ENCODE measurements at regions not wholly inside any gene's neighbourhood (a gene's known extent, or its start where the extent isn't known, plus 50 kb on each side); places are given as distances from the start of the nearest gene placed in this dataset.

DNA sequence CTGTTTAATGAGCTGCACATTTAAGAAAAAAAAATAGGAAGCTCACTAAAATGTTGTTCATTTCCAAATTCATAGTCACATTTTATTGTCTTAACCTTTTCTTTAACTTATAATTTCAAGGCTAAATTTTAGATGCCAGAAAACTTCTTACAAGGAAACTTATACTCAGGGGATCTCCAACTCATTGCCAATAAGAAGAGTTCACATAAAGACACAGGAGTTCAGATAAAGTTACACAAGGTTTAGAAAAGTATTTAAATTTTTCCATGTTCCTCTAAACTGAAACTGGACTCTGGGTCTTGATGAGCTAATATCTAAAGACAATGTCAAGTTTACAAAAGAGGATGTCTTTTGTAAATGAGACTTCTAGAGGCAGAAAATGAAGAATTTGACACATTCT is 190.7 kb upstream of the KCNJ16 start:
- TF ChIP-seq, protein P1, sequence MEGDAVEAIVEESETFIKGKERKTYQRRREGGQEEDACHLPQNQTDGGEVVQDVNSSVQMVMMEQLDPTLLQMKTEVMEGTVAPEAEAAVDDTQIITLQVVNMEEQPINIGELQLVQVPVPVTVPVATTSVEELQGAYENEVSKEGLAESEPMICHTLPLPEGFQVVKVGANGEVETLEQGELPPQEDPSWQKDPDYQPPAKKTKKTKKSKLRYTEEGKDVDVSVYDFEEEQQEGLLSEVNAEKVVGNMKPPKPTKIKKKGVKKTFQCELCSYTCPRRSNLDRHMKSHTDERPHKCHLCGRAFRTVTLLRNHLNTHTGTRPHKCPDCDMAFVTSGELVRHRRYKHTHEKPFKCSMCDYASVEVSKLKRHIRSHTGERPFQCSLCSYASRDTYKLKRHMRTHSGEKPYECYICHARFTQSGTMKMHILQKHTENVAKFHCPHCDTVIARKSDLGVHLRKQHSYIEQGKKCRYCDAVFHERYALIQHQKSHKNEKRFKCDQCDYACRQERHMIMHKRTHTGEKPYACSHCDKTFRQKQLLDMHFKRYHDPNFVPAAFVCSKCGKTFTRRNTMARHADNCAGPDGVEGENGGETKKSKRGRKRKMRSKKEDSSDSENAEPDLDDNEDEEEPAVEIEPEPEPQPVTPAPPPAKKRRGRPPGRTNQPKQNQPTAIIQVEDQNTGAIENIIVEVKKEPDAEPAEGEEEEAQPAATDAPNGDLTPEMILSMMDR (IDR thresholded peaks at IDR 0.05; ENCODE audit: poor library complexity, severe bottlenecking), result no peak
- TF ChIP-seq EP300 (conservative IDR thresholded peaks at IDR 0.05; ENCODE audit: poor library complexity, severe bottlenecking), result no peak
